GM06990 (cell line): ENCODE measurements at regions not wholly inside any gene's neighbourhood (a gene's known extent, or its start where the extent isn't known, plus 50 kb on each side); places are given as distances from the start of the nearest gene placed in this dataset.

Source experiments
- DNase-seq: peaks from one replicate; pipeline ENCODE4 v3.0.0-alpha.2; 2011; ENCODE audit not compliant: insufficient read length; ENCODE audit errors: extremely low read depth
- H3K27me3 ChIP-seq: replicated peaks from 2 replicates; pipeline ENCODE4 v1.6.0; 2011; ENCODE audit warnings: low read length; ENCODE audit not compliant: control insufficient read depth, insufficient read depth
- H3K36me3 ChIP-seq: 2 replicates; pipeline ENCODE4 v1.5.1; 2011; ENCODE audit warnings: low read length; ENCODE audit not compliant: control insufficient read depth, insufficient read depth
- H3K4me3 ChIP-seq: replicated peaks from 2 replicates; pipeline ENCODE4 v1.5.1; 2011; ENCODE audit warnings: low read depth, mild to moderate bottlenecking, control low read depth, low read length
- TF ChIP-seq, protein P1 (sequence below): IDR thresholded peaks from 2 replicates; pipeline ENCODE4 v1.5.1; 2011; ENCODE audit warnings: low read length, control low read depth, mild to moderate bottlenecking, inconsistent platforms; ENCODE audit not compliant: insufficient read depth, poor library complexity, severe bottlenecking

- H3K27me3 ChIP-seq = no peaks in the 10 kb centered on the region; the same call in none of the 2 replicates
- H3K36me3 ChIP-seq = no peaks in the 10 kb centered on the region
- H3K4me3 ChIP-seq = no peak overlapping the region
- no peak for DNase-seq
- TF ChIP-seq, protein P1, sequence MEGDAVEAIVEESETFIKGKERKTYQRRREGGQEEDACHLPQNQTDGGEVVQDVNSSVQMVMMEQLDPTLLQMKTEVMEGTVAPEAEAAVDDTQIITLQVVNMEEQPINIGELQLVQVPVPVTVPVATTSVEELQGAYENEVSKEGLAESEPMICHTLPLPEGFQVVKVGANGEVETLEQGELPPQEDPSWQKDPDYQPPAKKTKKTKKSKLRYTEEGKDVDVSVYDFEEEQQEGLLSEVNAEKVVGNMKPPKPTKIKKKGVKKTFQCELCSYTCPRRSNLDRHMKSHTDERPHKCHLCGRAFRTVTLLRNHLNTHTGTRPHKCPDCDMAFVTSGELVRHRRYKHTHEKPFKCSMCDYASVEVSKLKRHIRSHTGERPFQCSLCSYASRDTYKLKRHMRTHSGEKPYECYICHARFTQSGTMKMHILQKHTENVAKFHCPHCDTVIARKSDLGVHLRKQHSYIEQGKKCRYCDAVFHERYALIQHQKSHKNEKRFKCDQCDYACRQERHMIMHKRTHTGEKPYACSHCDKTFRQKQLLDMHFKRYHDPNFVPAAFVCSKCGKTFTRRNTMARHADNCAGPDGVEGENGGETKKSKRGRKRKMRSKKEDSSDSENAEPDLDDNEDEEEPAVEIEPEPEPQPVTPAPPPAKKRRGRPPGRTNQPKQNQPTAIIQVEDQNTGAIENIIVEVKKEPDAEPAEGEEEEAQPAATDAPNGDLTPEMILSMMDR = no peak
Measured at GRCh38 chr13:27854606-27855005, 62.3 kb downstream of the GSX1 start.

DNA sequence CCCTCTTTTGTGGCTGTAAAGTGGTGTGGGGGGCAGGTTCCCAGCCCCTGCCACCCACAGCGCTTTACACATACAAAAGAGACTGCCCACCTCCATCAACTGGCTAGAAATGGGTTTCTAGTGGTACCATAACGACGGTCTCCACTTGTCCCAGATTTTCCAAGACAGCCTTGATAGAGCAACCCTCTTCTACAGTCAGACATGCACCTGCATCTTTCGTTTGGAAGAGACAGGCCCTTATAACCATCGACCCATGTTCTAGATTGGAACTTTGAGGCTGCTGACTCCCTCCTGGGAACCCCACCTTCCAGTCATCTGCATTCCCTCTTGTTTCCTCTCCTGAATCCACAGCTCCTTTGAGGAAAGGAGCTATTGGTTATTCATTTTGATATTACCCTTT, 63.1 kb downstream of the GSX1 start:
- Histone ChIP-seq H3K27me3 (no peaks in the 10 kb centered on the region; the same call in none of the 2 replicates), H3K36me3 (no peaks in the 10 kb centered on the region), H3K4me3 (no peak overlapping the region)
- no peak for DNase-seq
- TF ChIP-seq, protein P1 = no peak

- H3K4me3 ChIP-seq = no peak overlapping the region
- H3K27me3 ChIP-seq = no peaks in the 10 kb centered on the region; the same call in 1 of the 2 replicates
- DNase-seq = no peak
- H3K36me3 ChIP-seq = no peaks in the 10 kb centered on the region
- TF ChIP-seq, protein P1 = no peak
Measured at GRCh38 chr13:27857282-27857681, 62.5 kb upstream of the PDX1 start.

- Histone ChIP-seq H3K36me3 (no peaks in the 10 kb centered on the region), H3K27me3 (no peaks in the 10 kb centered on the region), H3K4me3 (no peak overlapping the region)
- no peak for DNase-seq
- TF ChIP-seq, protein P1 = no peak
Measured at GRCh38 chr13:27858046-27858445, 61.8 kb upstream of the PDX1 start.

- Histone ChIP-seq H3K36me3 (no peaks in the 10 kb centered on the region), H3K4me3 (no peak overlapping the region), H3K27me3 (no peaks in the 10 kb centered on the region)
- no peak for DNase-seq
- TF ChIP-seq, protein P1 = no peak
Measured at GRCh38 chr13:27860743-27861142, 59.1 kb upstream of the PDX1 start.

- no peak overlapping the region for H3K4me3 ChIP-seq
- TF ChIP-seq, protein P1 = no peak
- H3K36me3 ChIP-seq = no peaks in the 10 kb centered on the region
- no peak for DNase-seq
- no peaks in the 10 kb centered on the region for H3K27me3 ChIP-seq
Measured at GRCh38 chr13:27861165-27861564, 58.6 kb upstream of the PDX1 start.
